H1 (cell line): ENCODE measurements at regions not wholly inside any gene's neighbourhood (a gene's known extent, or its start where the extent isn't known, plus 50 kb on each side); places are given as distances from the start of the nearest gene placed in this dataset.

ENCODE experiments used
- CTCF ChIA-PET: fragments of 300-600 bp; sonication (Branson Sonifier 250); formaldehyde crosslinking; loops from one replicate; lab custom pipeline; 2021; ENCODE audit not compliant: partially characterized antibody; lab: Charles Lee
- POLR2A ChIA-PET: fragments of 300-600 bp; sonication (Branson Sonifier 250); formaldehyde crosslinking; loops from one replicate; lab custom pipeline; 2021; ENCODE audit warnings: inconsistent platforms; ENCODE audit not compliant: partially characterized antibody; lab: Charles Lee
- DNase-seq, 2 experiments: peaks; one replicate each; pipeline versions ENCODE4 v3.0.0 to v3.0.0-alpha.2; 2010 to 2022; ENCODE audit warnings: low spot score in 2 of 2, low read depth in 1 of 2, mixed read lengths in 1 of 2
- FAIRE-seq: peaks from 2 replicates; lab custom pipeline; 2011; peaks lifted over from hg19 to GRCh38; lab: Jason Lieb, UNC
- H2AFZ ChIP-seq: 2 replicates; pipeline ENCODE4 v1.8.1; 2012; ENCODE audit warnings: low read length, inconsistent platforms
- H2AK5ac ChIP-seq: 2 replicates; pipeline ENCODE4 v1.6.1; 2013; ENCODE audit warnings: low read depth, low read length
- H2BK120ac ChIP-seq: replicated peaks from 2 replicates; pipeline ENCODE3; 2013; ENCODE audit warnings: low read depth, low read length, inconsistent platforms
- H2BK12ac ChIP-seq: 2 replicates; pipeline ENCODE4 v1.6.1; 2013; ENCODE audit warnings: low read depth, low read length
- H2BK15ac ChIP-seq: 2 replicates; pipeline ENCODE4 v1.6.1; 2013; ENCODE audit warnings: low read length
- H2BK20ac ChIP-seq: 2 replicates; pipeline ENCODE4 v1.6.1; 2013; ENCODE audit warnings: low read length
- H2BK5ac ChIP-seq: 2 replicates; pipeline ENCODE4 v1.6.1; 2013; ENCODE audit warnings: low read depth, low read length
- H3K14ac ChIP-seq: 2 replicates; pipeline ENCODE4 v1.6.1; 2013; ENCODE audit warnings: inconsistent platforms; ENCODE audit not compliant: insufficient read length
- H3K18ac ChIP-seq: 2 replicates; pipeline ENCODE4 v1.6.1; 2013; ENCODE audit warnings: low read length; ENCODE audit errors: extremely low read depth
- H3K23ac ChIP-seq: 2 replicates; pipeline ENCODE4 v1.6.1; 2013; ENCODE audit warnings: inconsistent platforms; ENCODE audit not compliant: insufficient read length
- H3K23me2 ChIP-seq: 2 replicates; pipeline ENCODE4 v1.6.1; 2013; ENCODE audit warnings: low read depth, low read length
- H3K27ac ChIP-seq: 2 replicates; pipeline ENCODE4 v1.6.1; 2011; ENCODE audit warnings: low read depth, low read length, inconsistent platforms
- H3K27me3 ChIP-seq, 4 experiments: replicated peaks in 1 of 4; 1 replicate in 1 of 4; 2 replicates in 3 of 4; pipeline versions ENCODE4 v1.6.1 to v1.8.1; 2011 to 2013; ENCODE audit warnings: low read length in 3 of 4, mild to moderate bottlenecking in 3 of 4, inconsistent platforms in 2 of 4, mixed read lengths in 2 of 4, moderate library complexity in 1 of 4; ENCODE audit not compliant: control insufficient read depth in 3 of 4, insufficient read depth in 3 of 4; ENCODE audit errors: extremely low read depth in 1 of 4
- H3K36me3 ChIP-seq, 4 experiments: 2 replicates each; pipeline versions ENCODE4 v1.6.1 to v1.8.1; 2011 to 2013; ENCODE audit warnings: mild to moderate bottlenecking in 4 of 4, low read length in 3 of 4, moderate library complexity in 2 of 4, control low read depth in 1 of 4, inconsistent platforms in 1 of 4; ENCODE audit not compliant: insufficient read depth in 4 of 4, control insufficient read depth in 2 of 4
- H3K4ac ChIP-seq: replicated peaks from 2 replicates; pipeline ENCODE3; 2013; ENCODE audit warnings: low read length, low read depth, mixed read lengths, inconsistent platforms; ENCODE audit not compliant: insufficient read length
- H3K4me1 ChIP-seq, 4 experiments: replicated peaks in 1 of 4; 1 replicate in 1 of 4; 2 replicates in 3 of 4; pipeline versions ENCODE4 v1.6.1 to v1.8.1; 2011 to 2013; ENCODE audit warnings: low read length in 3 of 4, inconsistent platforms in 2 of 4, mixed read lengths in 1 of 4; ENCODE audit not compliant: insufficient read depth in 4 of 4, control insufficient read depth in 3 of 4
- H3K4me2 ChIP-seq, 2 experiments: 2 replicates each; pipeline versions ENCODE4 v1.6.1 to v1.8.1; 2011 to 2013; ENCODE audit warnings: low read depth in 2 of 2, low read length in 2 of 2, control low read depth in 1 of 2, inconsistent platforms in 1 of 2, mild to moderate bottlenecking in 1 of 2; ENCODE audit not compliant: insufficient read depth in 1 of 2
- H3K4me3 ChIP-seq, 4 experiments: fragments of 200-600, 300-600 bp in 1 of 4; sonication (generic), shearing (Covaris generic), sonication (Bioruptor Twin) in 1 of 4; 2 replicates each; pipeline versions ENCODE4 v1.5.1 to v1.8.1; 2011 to 2016; ENCODE audit warnings: low read length in 4 of 4, low read depth in 3 of 4, control low read depth in 2 of 4, inconsistent platforms in 2 of 4, mild to moderate bottlenecking in 2 of 4, mixed read lengths in 1 of 4, moderate library complexity in 1 of 4; ENCODE audit not compliant: insufficient read depth in 2 of 4; ENCODE audit errors: extremely low read depth in 1 of 4
- H3K56ac ChIP-seq: replicated peaks from 2 replicates; pipeline ENCODE3; 2013; ENCODE audit warnings: low read depth, mild to moderate bottlenecking, mixed read lengths, low read length, inconsistent platforms; ENCODE audit not compliant: insufficient read length
- H3K79me1 ChIP-seq: 2 replicates; pipeline ENCODE4 v1.6.1; 2013; ENCODE audit warnings: low read depth, low read length, control low read depth
- H3K79me2 ChIP-seq, 2 experiments: 2 replicates each; pipeline versions ENCODE4 v1.6.1 to v1.8.1; 2012 to 2013; ENCODE audit warnings: low read length in 2 of 2, mild to moderate bottlenecking in 2 of 2, inconsistent platforms in 1 of 2; ENCODE audit not compliant: insufficient read depth in 2 of 2, control insufficient read depth in 1 of 2
- H3K9ac ChIP-seq, 4 experiments: replicated peaks in 1 of 4; 1 replicate in 1 of 4; 2 replicates in 3 of 4; pipeline versions ENCODE4 v1.6.1 to v1.8.1; 2011 to 2013; ENCODE audit warnings: low read depth in 3 of 4, low read length in 3 of 4, control low read depth in 2 of 4, mild to moderate bottlenecking in 2 of 4, moderate library complexity in 2 of 4, inconsistent platforms in 1 of 4; ENCODE audit errors: extremely low read depth in 1 of 4
- H3K9me3 ChIP-seq, 2 experiments: 2 replicates each; pipeline versions ENCODE4 v1.6.1 to v1.8.1; 2012 to 2013; ENCODE audit warnings: mild to moderate bottlenecking in 2 of 2, moderate library complexity in 2 of 2, control low read depth in 1 of 2, inconsistent platforms in 1 of 2, low read depth in 1 of 2, low read length in 1 of 2, mixed read lengths in 1 of 2; ENCODE audit not compliant: insufficient read depth in 2 of 2
- H4K20me1 ChIP-seq, 2 experiments: replicated peaks in 1 of 2; 2 replicates each; pipeline versions ENCODE3 to v1.8.1; 2011 to 2013; ENCODE audit warnings: inconsistent platforms in 2 of 2, low read length in 2 of 2, mild to moderate bottlenecking in 1 of 2; ENCODE audit not compliant: insufficient read depth in 2 of 2, control insufficient read depth in 1 of 2
- H4K5ac ChIP-seq: 2 replicates; pipeline ENCODE4 v1.6.1; 2013; ENCODE audit warnings: low read length, low read depth, mixed read lengths, inconsistent platforms; ENCODE audit not compliant: insufficient read length
- H4K8ac ChIP-seq: 2 replicates; pipeline ENCODE4 v1.8.0; 2013; ENCODE audit warnings: mild to moderate bottlenecking, moderate library complexity, low read length, inconsistent platforms; ENCODE audit not compliant: insufficient read depth; ENCODE audit errors: extremely low read depth
- H4K91ac ChIP-seq: replicated peaks from 2 replicates; pipeline ENCODE3; 2013; ENCODE audit warnings: low read length, mixed read lengths, inconsistent platforms; ENCODE audit not compliant: insufficient read length
- ASH2L ChIP-seq: fragments of 200-600, 300-600 bp; sonication (generic); IDR thresholded peaks from one replicate; pipeline ENCODE4 v1.7.1; 2017; ENCODE audit warnings: low read length
- BRCA1 ChIP-seq: IDR thresholded peaks from 2 replicates; pipeline ENCODE4 v1.6.1; 2012; ENCODE audit warnings: low read depth, low read length, improper control_type of control experiment
- CEBPB ChIP-seq: IDR thresholded peaks from 2 replicates; pipeline ENCODE4 v1.6.1; 2012; ENCODE audit warnings: low read depth, low read length
- CREB1 ChIP-seq: IDR thresholded peaks from 2 replicates; pipeline ENCODE4 v1.6.1; 2012; ENCODE audit warnings: inconsistent platforms
- E2F6 ChIP-seq: IDR thresholded peaks from 2 replicates; pipeline ENCODE4 v1.6.1; 2012; ENCODE audit warnings: inconsistent platforms
- EP300 ChIP-seq, 2 experiments: IDR thresholded peaks; 1 replicate in 1 of 2; 2 replicates in 1 of 2; pipeline ENCODE4 v1.6.1; 2011 to 2012; ENCODE audit warnings: low read depth in 2 of 2, low read length in 2 of 2, mild to moderate bottlenecking in 2 of 2, borderline replicate concordance in 1 of 2, inconsistent platforms in 1 of 2, moderate library complexity in 1 of 2
- FOSL1 ChIP-seq: IDR thresholded peaks from 2 replicates; pipeline ENCODE4 v1.6.1; 2011; ENCODE audit warnings: mild to moderate bottlenecking, low read depth, low read length, moderate library complexity; ENCODE audit not compliant: insufficient read depth
- HDAC2 ChIP-seq, 2 experiments: fragments of 300-600 bp in 1 of 2; sonication (generic) in 1 of 2; IDR thresholded peaks; 2 replicates each; pipeline ENCODE4 v1.6.1; 2011 to 2012; ENCODE audit warnings: low read depth in 2 of 2, low read length in 2 of 2, mild to moderate bottlenecking in 2 of 2, moderate library complexity in 2 of 2, borderline replicate concordance in 1 of 2, inconsistent platforms in 1 of 2
- MAX ChIP-seq: IDR thresholded peaks from 2 replicates; pipeline ENCODE4 v1.6.1; 2012; ENCODE audit warnings: inconsistent platforms
- NRF1 ChIP-seq: IDR thresholded peaks from 2 replicates; pipeline ENCODE4 v1.6.1; 2011; ENCODE audit warnings: mild to moderate bottlenecking, low read depth, low read length, improper control_type of control experiment
- POLR2A ChIP-seq, 2 experiments: IDR thresholded peaks; 1 replicate in 1 of 2; 2 replicates in 1 of 2; pipeline ENCODE4 v1.6.1; 2011; ENCODE audit warnings: low read depth in 2 of 2, low read length in 2 of 2, mild to moderate bottlenecking in 2 of 2; ENCODE audit errors: control extremely low read depth in 1 of 2
- SIX5 ChIP-seq: IDR thresholded peaks from 2 replicates; pipeline ENCODE4 v1.6.1; 2011; ENCODE audit warnings: mild to moderate bottlenecking, low read depth, low read length
- SP2 ChIP-seq: IDR thresholded peaks from 2 replicates; pipeline ENCODE4 v1.6.1; 2012; ENCODE audit warnings: mild to moderate bottlenecking, low read length, inconsistent platforms
- SP4 ChIP-seq: IDR thresholded peaks from 2 replicates; pipeline ENCODE4 v1.6.1; 2012; ENCODE audit warnings: low read length, inconsistent platforms
- SUZ12 ChIP-seq: fragments of 200-600 bp; sonication (generic); IDR thresholded peaks from 2 replicates; pipeline ENCODE4 v1.6.1; 2012; ENCODE audit warnings: mild to moderate bottlenecking, inconsistent platforms, low read length, moderate library complexity, mixed read lengths
- WGBS, 2 experiments: shearing (Covaris generic) in 1 of 2; methylation state at CpG; one replicate each; pipeline versions ENCODE4 v1.1.6 to v1.1.7; 2013 to 2015; ENCODE audit warnings: low lambda C conversion rate in 2 of 2, mixed read lengths in 2 of 2, inconsistent platforms in 1 of 2, low coverage in 1 of 2, missing lambda C conversion rate in 1 of 2; ENCODE audit not compliant: insufficient replicate concordance in 2 of 2, insufficient coverage in 1 of 2, insufficient read length in 1 of 2; ENCODE audit errors: extremely low coverage in 1 of 2, missing lambda C conversion rate in 1 of 2; 5-methylcytosine and 5-hydroxymethylcytosine counted together

DNA sequence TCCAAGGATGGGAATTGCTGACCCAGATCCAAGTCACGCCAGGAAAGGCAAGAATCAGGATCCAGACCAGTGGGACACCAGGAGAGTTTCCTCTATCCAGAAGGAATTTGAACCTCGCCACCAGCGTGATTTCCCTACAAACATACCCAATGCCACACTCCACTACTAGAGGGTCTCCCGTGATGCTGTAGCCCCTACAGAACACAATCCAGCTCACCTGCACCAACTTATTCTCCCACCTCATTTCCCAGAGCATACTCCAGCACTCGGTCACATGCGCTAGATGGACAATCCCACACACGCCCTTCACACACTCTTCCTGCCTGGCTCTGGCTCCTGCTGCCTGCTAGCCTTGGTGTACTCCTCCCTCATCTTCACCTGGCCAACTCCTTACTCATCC is 142.1 kb upstream of the PDE1C start:
- Histone ChIP-seq H3K23ac (no peak overlapping the region), H3K56ac (no peak overlapping the region), H3K4ac (no peak overlapping the region), H2BK15ac (no peak overlapping the region), H2BK120ac (no peak overlapping the region), H3K4me3 (no peak overlapping the region), H3K4me1 (no peaks in the 10 kb centered on the region), H3K23me2 (no peaks in the 10 kb centered on the region), H3K4me2 (no peak overlapping the region), H2BK12ac (no peak overlapping the region), H3K27me3 (no peaks in the 10 kb centered on the region; a peak in 1 of 7 replicates), H3K9ac (no peak overlapping the region), H4K5ac (no peak overlapping the region), H3K79me2 (no peaks in the 10 kb centered on the region), H4K91ac (no peak overlapping the region), H4K20me1 (peaks cover 0 to 3% of the 10 kb centered on the region in 2 experiments), H2AFZ (no peak overlapping the region), H3K27ac (no peak overlapping the region), H2AK5ac (no peak overlapping the region), H3K14ac (no peak overlapping the region), H2BK5ac (no peak overlapping the region), H4K8ac (no peak overlapping the region; the same call in 1 of the 2 replicates), H3K36me3 (no peaks in the 10 kb centered on the region), H3K79me1 (no peaks in the 10 kb centered on the region), H3K9me3 (no peaks in the 10 kb centered on the region), H2BK20ac (no peak overlapping the region), H3K18ac (no peak overlapping the region)
- TF ChIP-seq SP2: no peak
- TF ChIP-seq ASH2L: no peak
- TF ChIP-seq SUZ12: no peak
- no peak for TF ChIP-seq HDAC2 (IDR thresholded peaks at IDR 0.05; ENCODE audit: borderline replicate concordance in 1 of 2, low read depth in 2 of 2, low read length in 2 of 2)
- no peak for TF ChIP-seq CEBPB
- no peak for TF ChIP-seq NRF1
- TF ChIP-seq MAX: no peak
- TF ChIP-seq E2F6: no peak
- no peak for TF ChIP-seq SIX5
- TF ChIP-seq FOSL1: no peak
- no peak for TF ChIP-seq EP300 (IDR thresholded peaks at IDR 0.05; ENCODE audit: borderline replicate concordance in 1 of 2, low read depth in 2 of 2, low read length in 2 of 2)
- TF ChIP-seq BRCA1: no peak
- TF ChIP-seq SP4: no peak
- no peak for TF ChIP-seq POLR2A (IDR thresholded peaks at IDR 0.05; ENCODE audit: control extremely low read depth in 1 of 2, low read depth in 2 of 2, low read length in 2 of 2)
- no peak for TF ChIP-seq CREB1
- ChIA-PET CTCF (interaction anchor here (0.8 to 6.7 kb wide), 7 partner anchors 9 to 267 kb away, joined by 3 to 90 read pairs (median 25); no protein-coding TSS in a partner anchor), POLR2A (no interaction called here)
- FAIRE-seq (no peak), DNase-seq (peak in 1 of 2 experiments; percentile 20)
- 81% methylated on average over 7 of the region's 7 CpGs; no CpG with 5 or more reads in 1 of the 2 experiments for WGBS, 2 experiments
